ENCODE measurements at regions not wholly inside any gene's neighbourhood (a gene's known extent, or its start where the extent isn't known, plus 50 kb on each side); places are given as distances from the start of the nearest gene placed in this dataset.

GRCh38 chr11:119983240-119983732 is 154.6 kb downstream of the TRIM29 start:
- no peak overlapping the region for H3K9ac ChIP-seq (ENCODE audit: low read depth, low read length)
- H3K4ac ChIP-seq (ENCODE audit: low read depth, low read length): no peak overlapping the region
- H3K56ac ChIP-seq (ENCODE audit: extremely low read depth, insufficient read depth, low read length): no peak overlapping the region
- H3K79me1 ChIP-seq (ENCODE audit: low read depth in 1 of 2, low read length in 2 of 2): no peaks in the 10 kb centered on the region
- dilution Hi-C loops (cut with HindIII; ENCODE audit: low sequenced_read_pairs, unreplicated experiment): no loop called here
- H3K4me1 ChIP-seq (ENCODE audit: control insufficient read depth, insufficient read depth, low read length): no peaks in the 10 kb centered on the region
- H2AK9ac ChIP-seq (replicated peaks; ENCODE audit: low read depth, low read length, poor library complexity): no peak overlapping the region
- no peak overlapping the region for H3K23ac ChIP-seq (ENCODE audit: low read depth, low read length)
- ChIA-PET CTCF (no interaction called here), POLR2A (ENCODE audit: unreplicated experiment) (no interaction called here)
- in situ Hi-C loops (cut with MboI; ENCODE audit: low sequenced_read_pairs): no loop called here
- DNase-seq (no peak), ATAC-seq (ENCODE audit: low read depth) (no peak)
- H3K18ac ChIP-seq (ENCODE audit: low read depth, low read length): no peak overlapping the region
- no peak overlapping the region for H2BK20ac ChIP-seq (ENCODE audit: low read depth, low read length)
- H2BK5ac ChIP-seq (ENCODE audit: low read depth, low read length, poor library complexity, severe bottlenecking): no peak overlapping the region
- H3K14ac ChIP-seq (replicated peaks; ENCODE audit: low read depth, low read length): no peak overlapping the region
- no TSS peak for BruUV-seq (replicated peaks)
- no peak overlapping the region for H3K27ac ChIP-seq (ENCODE audit: insufficient read depth, low read length)
- H4K91ac ChIP-seq (ENCODE audit: insufficient read depth, low read depth, low read length): no peak overlapping the region
- no peak overlapping the region for H3K4me2 ChIP-seq (ENCODE audit: low read depth, low read length)
- no peaks in the 10 kb centered on the region for H3K9me3 ChIP-seq (ENCODE audit: control insufficient read depth, insufficient read depth, low read length)
- peaks cover 28% of the 10 kb centered on the region for H3K27me3 ChIP-seq (ENCODE audit: control insufficient read depth, insufficient read depth, low read length)
- H3K9me1 ChIP-seq (ENCODE audit: insufficient read depth, low read length): no peaks in the 10 kb centered on the region
- H2AK5ac ChIP-seq (ENCODE audit: low read depth, low read length): no peak overlapping the region
- H4K5ac ChIP-seq (ENCODE audit: low read depth, low read length): no peak overlapping the region
- intact Hi-C loops (cut with micrococcal nuclease): no loop called here
- no peak overlapping the region for H3K4me3 ChIP-seq (ENCODE audit: insufficient read depth, low read depth, low read length)
- no peak overlapping the region for H2BK15ac ChIP-seq (ENCODE audit: low read depth, low read length)
- no peak overlapping the region for H2BK120ac ChIP-seq (ENCODE audit: low read depth, low read length)
- H2AFZ ChIP-seq (replicated peaks; ENCODE audit: low read length, poor library complexity): no peak overlapping the region
- H4K20me1 ChIP-seq (ENCODE audit: insufficient read depth, low read length): no peaks in the 10 kb centered on the region
- no CpG with 5 or more reads among the region's 5 CpGs for WGBS, 2 experiments (ENCODE audit: extremely low coverage in 2 of 2, insufficient read length in 1 of 2)
- H4K8ac ChIP-seq (ENCODE audit: low read depth in 2 of 2, low read length in 2 of 2): no peak overlapping the region
- no peak for TF ChIP-seq CEBPB (IDR thresholded peaks at IDR 0.05; ENCODE audit: low read depth, low read length)
- no peak for TF ChIP-seq MXI1 (IDR thresholded peaks at IDR 0.05; ENCODE audit: borderline replicate concordance, low read depth, low read length)
- no peak for TF ChIP-seq ELK1 (IDR thresholded peaks at IDR 0.05; ENCODE audit: borderline replicate concordance, low read depth, low read length)
- no peak for TF ChIP-seq POLR2A (IDR thresholded peaks at IDR 0.05; ENCODE audit: low read depth, low read length)
- no peak for TF ChIP-seq BHLHE40 (IDR thresholded peaks at IDR 0.05; ENCODE audit: low read depth, low read length)
- TF ChIP-seq RCOR1 (IDR thresholded peaks at IDR 0.05; ENCODE audit: insufficient replicate concordance, low read length): no peak
- TF ChIP-seq FOS (IDR thresholded peaks at IDR 0.05; ENCODE audit: low read depth, low read length): no peak
- TF ChIP-seq MAZ (IDR thresholded peaks at IDR 0.05; ENCODE audit: borderline replicate concordance, low read depth, low read length): no peak
- no peak for TF ChIP-seq RFX5 (IDR thresholded peaks at IDR 0.05; ENCODE audit: low read depth, low read length)
- no peak for TF ChIP-seq CTCF (conservative IDR thresholded peaks at IDR 0.05; ENCODE audit: low read depth, low read length)
- no peak for TF ChIP-seq RAD21 (IDR thresholded peaks at IDR 0.05; ENCODE audit: low read length)
- no peak for TF ChIP-seq NFE2L2 (IDR thresholded peaks at IDR 0.05; ENCODE audit: low read depth, low read length)
- TF ChIP-seq MAFK (IDR thresholded peaks at IDR 0.05; ENCODE audit: low read depth, low read length): no peak
- TF ChIP-seq SMC3 (IDR thresholded peaks at IDR 0.05; ENCODE audit: low read depth, low read length): no peak
- TF ChIP-seq USF2 (IDR thresholded peaks at IDR 0.05; ENCODE audit: low read depth, low read length): no peak
- TF ChIP-seq CHD1 (IDR thresholded peaks at IDR 0.05; ENCODE audit: low read depth, low read length): no peak
- H3K36me3 ChIP-seq (ENCODE audit: control insufficient read depth, insufficient read depth, low read length): no peaks in the 10 kb centered on the region

Measured in IMR-90 (cell line).